Activated gamma-delta T cell treated with Interleukin-2 at 50 U/mL for 16 hours (primary cell): ENCODE measurements at regions not wholly inside any gene's neighbourhood (a gene's known extent, or its start where the extent isn't known, plus 50 kb on each side); places are given as distances from the start of the nearest gene placed in this dataset.

Source experiments
- DNase-seq: peaks from one replicate; pipeline ENCODE4 v3.0.0-alpha.2; 2020

GRCh38 chr9:96183751-96184150, 118.2 kb downstream of the HSD17B3 start:
- DNase-seq: no peak

- DNase-seq: no peak
Measured at GRCh38 chr9:96178153-96178552, 123.8 kb downstream of the HSD17B3 start.

- no peak for DNase-seq
Measured at GRCh38 chr9:96177719-96178028, 124.3 kb downstream of the HSD17B3 start.

- no peak for DNase-seq
Measured at GRCh38 chr9:96177005-96177718, 124.8 kb downstream of the HSD17B3 start.

- no peak for DNase-seq
Measured at GRCh38 chr9:96175796-96176195, 126.2 kb downstream of the HSD17B3 start.

- no peak for DNase-seq
Measured at GRCh38 chr9:96175001-96175400, 127.0 kb downstream of the HSD17B3 start.

GRCh38 chr9:96174371-96174770, 127.6 kb downstream of the HSD17B3 start:
- DNase-seq: no peak

GRCh38 chr9:96173640-96174039, 128.3 kb downstream of the HSD17B3 start:
- DNase-seq: no peak

GRCh38 chr9:96172797-96173196, 129.2 kb downstream of the HSD17B3 start:
- no peak for DNase-seq

GRCh38 chr9:96171728-96172127, 130.2 kb downstream of the HSD17B3 start:
- DNase-seq: no peak

GRCh38 chr9:96169901-96170300, 132.1 kb downstream of the HSD17B3 start:
- DNase-seq: no peak

- DNase-seq: no peak
Measured at GRCh38 chr9:96169484-96169883, 132.5 kb downstream of the HSD17B3 start.

GRCh38 chr9:96168882-96169281, 133.1 kb downstream of the HSD17B3 start:
- DNase-seq: no peak

- no peak for DNase-seq
Measured at GRCh38 chr9:96167011-96167410, 135.0 kb downstream of the HSD17B3 start.

GRCh38 chr9:96164268-96164683, 137.7 kb downstream of the HSD17B3 start:
- no peak for DNase-seq

GRCh38 chr9:96163712-96164111, 138.3 kb downstream of the HSD17B3 start:
- DNase-seq: no peak

- DNase-seq: no peak
Measured at GRCh38 chr9:96163161-96163560, 138.8 kb downstream of the HSD17B3 start.

- DNase-seq: no peak
Measured at GRCh38 chr9:96161819-96162218, 140.2 kb downstream of the HSD17B3 start.

- DNase-seq: no peak
Measured at GRCh38 chr9:96160866-96161265, 141.1 kb downstream of the HSD17B3 start.

- no peak for DNase-seq
Measured at GRCh38 chr9:96160168-96160567, 141.8 kb downstream of the HSD17B3 start.

- no peak for DNase-seq
Measured at GRCh38 chr9:96159596-96159995, 142.4 kb downstream of the HSD17B3 start.

GRCh38 chr9:96158909-96159575, 142.9 kb downstream of the HSD17B3 start:
- DNase-seq: no peak

- no peak for DNase-seq
Measured at GRCh38 chr9:96158147-96158546, 143.8 kb downstream of the HSD17B3 start.

GRCh38 chr9:96157675-96158074, 144.3 kb downstream of the HSD17B3 start:
- no peak for DNase-seq
